ENCODE measurements at regions not wholly inside any gene's neighbourhood (a gene's known extent, or its start where the extent isn't known, plus 50 kb on each side); places are given as distances from the start of the nearest gene placed in this dataset.

GRCh38 chr13:64749301-64749700 lies 2480.8 kb downstream of the PCDH9 start:
- H3K27ac Mint-ChIP-seq (ENCODE audit: unreplicated experiment) = no peak overlapping the region
- no peaks in the 10 kb centered on the region for H3K36me3 Mint-ChIP-seq (ENCODE audit: low read depth)
- no peak for TF ChIP-seq CTCF (IDR thresholded peaks at IDR 0.05)
- no peaks in the 10 kb centered on the region for H3K27me3 Mint-ChIP-seq (ENCODE audit: low read depth)
- H3K4me1 Mint-ChIP-seq (ENCODE audit: low read depth) = no peaks in the 10 kb centered on the region
- H3K9me3 Mint-ChIP-seq (ENCODE audit: low read depth) = no peaks in the 10 kb centered on the region
- no peak for DNase-seq (ENCODE audit: low spot score)
- no peak overlapping the region for H3K4me3 Mint-ChIP-seq (ENCODE audit: unreplicated experiment)

- Mint-ChIP-seq H3K4me3 (ENCODE audit: unreplicated experiment) (no peak overlapping the region), H3K9me3 (ENCODE audit: low read depth) (peaks cover 3% of the 10 kb centered on the region), H3K27ac (ENCODE audit: unreplicated experiment) (no peak overlapping the region), H3K27me3 (ENCODE audit: low read depth) (no peaks in the 10 kb centered on the region), H3K4me1 (ENCODE audit: low read depth) (no peaks in the 10 kb centered on the region), H3K36me3 (ENCODE audit: low read depth) (no peaks in the 10 kb centered on the region)
- no peak for DNase-seq (ENCODE audit: low spot score)
- no peak for TF ChIP-seq CTCF (IDR thresholded peaks at IDR 0.05)
These were observed 2483.3 kb downstream of the PCDH9 start for GRCh38 chr13:64746845-64747244.

- no peak overlapping the region for H3K27ac Mint-ChIP-seq (ENCODE audit: unreplicated experiment)
- H3K9me3 Mint-ChIP-seq (ENCODE audit: low read depth) = peaks cover 25% of the 10 kb centered on the region
- H3K4me3 Mint-ChIP-seq (ENCODE audit: unreplicated experiment) = no peak overlapping the region
These were observed 2489.6 kb downstream of the PCDH9 start for GRCh38 chr13:64740493-64740892.

GRCh38 chr13:64725492-64725891 lies 2504.6 kb downstream of the PCDH9 start:
- H3K4me1 Mint-ChIP-seq (ENCODE audit: low read depth) = peaks cover 7% of the 10 kb centered on the region
- TF ChIP-seq CTCF (IDR thresholded peaks at IDR 0.05) = no peak
- no peak overlapping the region for H3K27ac Mint-ChIP-seq (ENCODE audit: unreplicated experiment)
- H3K4me3 Mint-ChIP-seq (ENCODE audit: unreplicated experiment) = no peak overlapping the region
- DNase-seq (ENCODE audit: low spot score) = no peak
- H3K36me3 Mint-ChIP-seq (ENCODE audit: low read depth) = peaks cover 1% of the 10 kb centered on the region
- peaks cover 3% of the 10 kb centered on the region for H3K9me3 Mint-ChIP-seq (ENCODE audit: low read depth)
- no peaks in the 10 kb centered on the region for H3K27me3 Mint-ChIP-seq (ENCODE audit: low read depth)

More at GRCh38 chr13:64740493-64740892, 2489.6 kb downstream of the PCDH9 start:
- no peak for TF ChIP-seq CTCF (IDR thresholded peaks at IDR 0.05)
- H3K4me1 Mint-ChIP-seq (ENCODE audit: low read depth) = no peaks in the 10 kb centered on the region
- no peak for DNase-seq (ENCODE audit: low spot score)
- no peaks in the 10 kb centered on the region for H3K36me3 Mint-ChIP-seq (ENCODE audit: low read depth)
- no peaks in the 10 kb centered on the region for H3K27me3 Mint-ChIP-seq (ENCODE audit: low read depth)

GRCh38 chr13:64723724-64724123 lies 2506.4 kb downstream of the PCDH9 start:
- peaks cover 7% of the 10 kb centered on the region for H3K4me1 Mint-ChIP-seq (ENCODE audit: low read depth)
- no peak for DNase-seq (ENCODE audit: low spot score)
- H3K9me3 Mint-ChIP-seq (ENCODE audit: low read depth) = peaks cover 6% of the 10 kb centered on the region
- no peak overlapping the region for H3K27ac Mint-ChIP-seq (ENCODE audit: unreplicated experiment)
- H3K27me3 Mint-ChIP-seq (ENCODE audit: low read depth) = no peaks in the 10 kb centered on the region
- TF ChIP-seq CTCF (IDR thresholded peaks at IDR 0.05) = no peak
- H3K4me3 Mint-ChIP-seq (ENCODE audit: unreplicated experiment) = no peak overlapping the region
- H3K36me3 Mint-ChIP-seq (ENCODE audit: low read depth) = peaks cover 2% of the 10 kb centered on the region
